ENCODE measurements at regions not wholly inside any gene's neighbourhood (a gene's known extent, or its start where the extent isn't known, plus 50 kb on each side); places are given as distances from the start of the nearest gene placed in this dataset.

DNA sequence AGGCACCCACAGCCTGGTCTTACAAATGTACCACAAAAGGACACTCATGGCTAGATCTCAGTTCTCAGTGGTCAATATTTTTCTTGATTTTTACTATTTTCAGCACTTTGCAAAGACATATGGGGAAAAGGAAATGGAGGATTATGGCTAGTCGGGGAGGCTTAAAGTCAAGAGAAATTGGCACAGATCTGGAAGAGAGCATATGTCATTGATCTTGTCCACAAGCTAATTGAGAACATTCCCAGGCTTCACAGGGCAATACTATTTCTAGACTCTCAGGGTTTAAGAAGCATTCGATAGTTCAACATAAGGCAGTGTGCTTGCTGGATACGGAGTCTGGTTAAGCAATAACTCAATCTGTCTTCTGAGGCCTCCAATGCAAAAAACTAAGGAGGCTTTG lies 285.8 kb downstream of the ZNF608 start:
- no peak overlapping the region for H3K4me3 ChIP-seq
- no peaks in the 10 kb centered on the region for H3K9me3 ChIP-seq
- H3K36me3 ChIP-seq, result no peaks in the 10 kb centered on the region
- DNase-seq (ENCODE audit: low spot score), result no peak
- no peaks in the 10 kb centered on the region for H3K27me3 ChIP-seq
- no peak overlapping the region for H3K27ac ChIP-seq
- peaks cover 0 to 20% of the 10 kb centered on the region in 2 donors for H3K4me1 ChIP-seq
- TF ChIP-seq, protein P1, sequence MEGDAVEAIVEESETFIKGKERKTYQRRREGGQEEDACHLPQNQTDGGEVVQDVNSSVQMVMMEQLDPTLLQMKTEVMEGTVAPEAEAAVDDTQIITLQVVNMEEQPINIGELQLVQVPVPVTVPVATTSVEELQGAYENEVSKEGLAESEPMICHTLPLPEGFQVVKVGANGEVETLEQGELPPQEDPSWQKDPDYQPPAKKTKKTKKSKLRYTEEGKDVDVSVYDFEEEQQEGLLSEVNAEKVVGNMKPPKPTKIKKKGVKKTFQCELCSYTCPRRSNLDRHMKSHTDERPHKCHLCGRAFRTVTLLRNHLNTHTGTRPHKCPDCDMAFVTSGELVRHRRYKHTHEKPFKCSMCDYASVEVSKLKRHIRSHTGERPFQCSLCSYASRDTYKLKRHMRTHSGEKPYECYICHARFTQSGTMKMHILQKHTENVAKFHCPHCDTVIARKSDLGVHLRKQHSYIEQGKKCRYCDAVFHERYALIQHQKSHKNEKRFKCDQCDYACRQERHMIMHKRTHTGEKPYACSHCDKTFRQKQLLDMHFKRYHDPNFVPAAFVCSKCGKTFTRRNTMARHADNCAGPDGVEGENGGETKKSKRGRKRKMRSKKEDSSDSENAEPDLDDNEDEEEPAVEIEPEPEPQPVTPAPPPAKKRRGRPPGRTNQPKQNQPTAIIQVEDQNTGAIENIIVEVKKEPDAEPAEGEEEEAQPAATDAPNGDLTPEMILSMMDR (IDR thresholded peaks at IDR 0.05), result no peak

DNA sequence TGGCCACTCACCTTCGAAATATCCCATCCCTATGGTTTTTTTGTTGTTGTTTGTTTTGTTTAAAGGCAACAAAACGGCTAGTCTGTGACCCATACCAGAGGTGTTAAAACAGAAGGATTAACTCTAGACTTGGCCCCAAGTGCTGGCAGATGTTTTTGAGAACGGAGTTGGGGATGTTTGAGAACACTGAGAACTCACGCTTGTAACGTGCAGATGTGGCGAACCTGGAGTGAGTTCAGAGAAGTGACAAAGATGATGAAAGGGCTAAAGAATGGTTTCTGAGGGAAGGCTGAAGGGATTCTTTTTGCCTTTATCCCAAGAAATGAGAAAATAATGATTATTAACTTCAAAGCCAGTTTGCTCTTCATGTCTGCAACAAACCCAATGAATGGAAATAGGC lies 286.5 kb downstream of the ZNF608 start:
- peaks cover 0 to 20% of the 10 kb centered on the region in 2 donors for H3K4me1 ChIP-seq
- TF ChIP-seq, protein P1 (IDR thresholded peaks at IDR 0.05), result no peak
- no peak overlapping the region for H3K4me3 ChIP-seq
- H3K27me3 ChIP-seq, result no peaks in the 10 kb centered on the region
- no peak overlapping the region for H3K27ac ChIP-seq
- DNase-seq (ENCODE audit: low spot score), result no peak
- H3K36me3 ChIP-seq, result no peaks in the 10 kb centered on the region
- H3K9me3 ChIP-seq, result no peaks in the 10 kb centered on the region

DNA sequence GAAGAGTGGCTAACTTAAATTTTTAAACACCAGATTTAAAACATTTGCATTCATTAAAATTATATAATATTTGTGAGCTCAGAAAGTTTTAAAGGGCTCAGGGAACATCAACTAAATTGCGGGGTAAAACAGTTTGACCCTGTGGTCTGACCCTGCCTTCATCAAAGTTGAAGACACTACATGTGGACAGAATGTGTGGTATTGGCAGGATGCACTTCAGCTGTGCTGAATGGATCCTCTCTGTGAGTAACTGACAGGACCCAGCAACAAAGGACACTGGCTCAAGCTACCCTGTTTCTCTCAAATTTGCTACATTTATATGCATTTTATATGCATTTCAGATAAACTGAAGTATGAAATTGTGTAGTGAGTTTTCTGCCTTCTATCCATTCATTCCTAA lies 288.5 kb downstream of the ZNF608 start:
- Histone ChIP-seq H3K4me1 (peaks cover 0 to 22% of the 10 kb centered on the region in 2 donors), H3K27ac (no peak overlapping the region), H3K4me3 (no peak overlapping the region), H3K27me3 (no peaks in the 10 kb centered on the region), H3K36me3 (no peaks in the 10 kb centered on the region), H3K9me3 (no peaks in the 10 kb centered on the region)
- no peak for DNase-seq (ENCODE audit: low spot score)
- TF ChIP-seq, protein P1 (IDR thresholded peaks at IDR 0.05), result no peak

DNA sequence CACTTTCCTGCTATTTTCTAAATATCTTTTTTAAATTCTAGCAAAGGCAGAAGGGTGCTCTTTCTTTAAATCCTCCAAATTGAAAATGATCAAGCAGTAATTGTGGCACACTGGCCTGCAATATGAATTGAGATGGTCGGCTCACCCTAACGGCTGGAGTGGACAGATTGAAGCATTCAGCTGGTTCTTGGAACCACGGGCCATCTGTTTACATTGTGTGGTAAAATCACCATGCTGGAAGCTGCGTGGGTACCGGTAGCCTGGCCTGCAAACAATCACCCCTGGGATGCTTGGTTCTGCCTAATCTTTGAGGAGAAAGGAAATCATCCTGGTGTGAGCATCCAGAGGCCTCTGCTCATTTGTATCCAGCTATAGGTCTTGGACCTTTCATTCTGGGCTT lies 289.3 kb downstream of the ZNF608 start:
- no peak for DNase-seq (ENCODE audit: low spot score)
- no peak overlapping the region for H3K27ac ChIP-seq
- no peak overlapping the region for H3K4me3 ChIP-seq
- H3K9me3 ChIP-seq, result no peaks in the 10 kb centered on the region
- H3K36me3 ChIP-seq, result no peaks in the 10 kb centered on the region
- TF ChIP-seq, protein P1 (IDR thresholded peaks at IDR 0.05), result no peak
- peaks cover 0 to 22% of the 10 kb centered on the region in 2 donors for H3K4me1 ChIP-seq
- H3K27me3 ChIP-seq, result no peaks in the 10 kb centered on the region

DNA sequence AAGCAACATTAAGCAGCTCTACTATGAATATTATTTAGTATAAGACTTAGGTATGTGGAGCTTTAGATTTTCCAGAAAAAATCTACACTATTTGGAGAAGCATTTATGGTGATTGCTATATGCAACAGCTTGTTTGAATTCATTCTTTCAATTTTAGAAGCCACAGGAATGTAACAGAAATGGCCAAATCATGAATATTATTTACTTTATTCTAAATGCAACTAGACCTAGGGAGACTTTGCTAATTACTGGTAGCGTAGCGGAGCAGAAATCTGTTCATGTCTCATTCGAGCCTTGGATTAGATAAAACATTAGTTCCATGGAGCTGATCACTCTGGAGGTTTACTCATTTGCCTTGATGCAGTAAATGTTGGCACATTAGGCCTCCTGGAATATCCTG lies 290.2 kb downstream of the ZNF608 start:
- TF ChIP-seq, protein P1 (IDR thresholded peaks at IDR 0.05), result no peak
- no peak overlapping the region for H3K27ac ChIP-seq

DNA sequence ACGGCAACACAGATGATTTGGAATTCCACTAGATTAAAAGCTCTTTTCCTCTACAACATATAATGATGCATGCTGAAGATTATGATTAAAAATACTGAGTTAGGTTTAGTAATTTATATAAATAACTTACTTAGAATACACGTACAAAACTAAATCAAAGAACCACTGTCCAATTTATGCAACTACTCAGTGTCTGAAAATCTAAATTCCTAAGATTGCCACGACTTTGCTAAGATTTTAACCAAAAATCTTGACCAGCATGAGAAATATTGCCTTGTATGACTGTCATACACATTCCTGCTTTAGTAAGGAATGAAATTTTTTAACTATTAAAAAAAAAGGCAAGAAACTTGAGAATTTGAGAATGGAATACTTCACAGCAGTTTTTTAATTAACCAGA lies 292.4 kb downstream of the ZNF608 start:
- no peak overlapping the region for H3K4me3 ChIP-seq
- H3K27ac ChIP-seq, result no peak overlapping the region
- DNase-seq (ENCODE audit: low spot score), result no peak
- H3K4me1 ChIP-seq, result peaks cover 0 to 22% of the 10 kb centered on the region in 2 donors
- H3K36me3 ChIP-seq, result no peaks in the 10 kb centered on the region
- H3K27me3 ChIP-seq, result no peaks in the 10 kb centered on the region
- TF ChIP-seq, protein P1 (IDR thresholded peaks at IDR 0.05), result no peak
- no peaks in the 10 kb centered on the region for H3K9me3 ChIP-seq

More for the DNA sequence above, 290.2 kb downstream of the ZNF608 start:
- H3K4me3 ChIP-seq, result no peak overlapping the region
- no peaks in the 10 kb centered on the region for H3K36me3 ChIP-seq
- no peaks in the 10 kb centered on the region for H3K9me3 ChIP-seq
- no peaks in the 10 kb centered on the region for H3K27me3 ChIP-seq
- peaks cover 0 to 21% of the 10 kb centered on the region in 2 donors for H3K4me1 ChIP-seq
- no peak for DNase-seq (ENCODE audit: low spot score)
